ENCODE measurements at regions not wholly inside any gene's neighbourhood (a gene's known extent, or its start where the extent isn't known, plus 50 kb on each side); places are given as distances from the start of the nearest gene placed in this dataset.

- no peaks in the 10 kb centered on the region for H3K9me3 Mint-ChIP-seq (ENCODE audit: low read depth)
- DNase-seq (ENCODE audit: low spot score) = no peak
- H3K36me3 Mint-ChIP-seq (ENCODE audit: low read depth) = no peaks in the 10 kb centered on the region
- no peak for TF ChIP-seq CTCF (IDR thresholded peaks at IDR 0.05)
- no peak overlapping the region for H3K27ac Mint-ChIP-seq (ENCODE audit: unreplicated experiment)
- no peak overlapping the region for H3K4me3 Mint-ChIP-seq (ENCODE audit: unreplicated experiment)
- H3K27me3 Mint-ChIP-seq (ENCODE audit: low read depth) = peaks cover 28% of the 10 kb centered on the region
- no peaks in the 10 kb centered on the region for H3K4me1 Mint-ChIP-seq (ENCODE audit: low read depth)
Observed at GRCh38 chr10:117790621-117791020, 248.1 kb downstream of the EMX2 start.

- peaks cover 28% of the 10 kb centered on the region for H3K27me3 Mint-ChIP-seq (ENCODE audit: low read depth)
- no peak for TF ChIP-seq CTCF (IDR thresholded peaks at IDR 0.05)
- H3K36me3 Mint-ChIP-seq (ENCODE audit: low read depth) = no peaks in the 10 kb centered on the region
- H3K9me3 Mint-ChIP-seq (ENCODE audit: low read depth) = no peaks in the 10 kb centered on the region
- no peak overlapping the region for H3K27ac Mint-ChIP-seq (ENCODE audit: unreplicated experiment)
- no peak for DNase-seq (ENCODE audit: low spot score)
- no peak overlapping the region for H3K4me3 Mint-ChIP-seq (ENCODE audit: unreplicated experiment)
- H3K4me1 Mint-ChIP-seq (ENCODE audit: low read depth) = no peaks in the 10 kb centered on the region
Observed at GRCh38 chr10:117792214-117792613, 249.7 kb downstream of the EMX2 start.

- no peaks in the 10 kb centered on the region for H3K36me3 Mint-ChIP-seq (ENCODE audit: low read depth)
- no peak for DNase-seq (ENCODE audit: low spot score)
- H3K9me3 Mint-ChIP-seq (ENCODE audit: low read depth) = no peaks in the 10 kb centered on the region
- no peak for TF ChIP-seq CTCF (IDR thresholded peaks at IDR 0.05)
- no peak overlapping the region for H3K27ac Mint-ChIP-seq (ENCODE audit: unreplicated experiment)
- peaks cover 19% of the 10 kb centered on the region for H3K27me3 Mint-ChIP-seq (ENCODE audit: low read depth)
- no peak overlapping the region for H3K4me3 Mint-ChIP-seq (ENCODE audit: unreplicated experiment)
- H3K4me1 Mint-ChIP-seq (ENCODE audit: low read depth) = no peaks in the 10 kb centered on the region
Observed at GRCh38 chr10:117796130-117796745, 250.5 kb downstream of the RAB11FIP2 start.

- Mint-ChIP-seq H3K4me1 (ENCODE audit: low read depth) (no peaks in the 10 kb centered on the region), H3K36me3 (ENCODE audit: low read depth) (no peaks in the 10 kb centered on the region), H3K27ac (ENCODE audit: unreplicated experiment) (no peak overlapping the region), H3K27me3 (ENCODE audit: low read depth) (peaks cover 14% of the 10 kb centered on the region), H3K4me3 (ENCODE audit: unreplicated experiment) (no peak overlapping the region), H3K9me3 (ENCODE audit: low read depth) (no peaks in the 10 kb centered on the region)
- no peak for TF ChIP-seq CTCF (IDR thresholded peaks at IDR 0.05)
- no peak for DNase-seq (ENCODE audit: low spot score)
Observed at GRCh38 chr10:117797296-117797695, 249.4 kb downstream of the RAB11FIP2 start.

- TF ChIP-seq CTCF (IDR thresholded peaks at IDR 0.05) = no peak
- H3K36me3 Mint-ChIP-seq (ENCODE audit: low read depth) = no peaks in the 10 kb centered on the region
- H3K27ac Mint-ChIP-seq (ENCODE audit: unreplicated experiment) = no peak overlapping the region
- H3K4me3 Mint-ChIP-seq (ENCODE audit: unreplicated experiment) = no peak overlapping the region
- H3K9me3 Mint-ChIP-seq (ENCODE audit: low read depth) = no peaks in the 10 kb centered on the region
- no peaks in the 10 kb centered on the region for H3K27me3 Mint-ChIP-seq (ENCODE audit: low read depth)
- no peaks in the 10 kb centered on the region for H3K4me1 Mint-ChIP-seq (ENCODE audit: low read depth)
- DNase-seq (ENCODE audit: low spot score) = no peak
Observed at GRCh38 chr10:117801691-117802090, 245.1 kb downstream of the RAB11FIP2 start.
